C4-2B (cell line): ENCODE measurements at regions not wholly inside any gene's neighbourhood (a gene's known extent, or its start where the extent isn't known, plus 50 kb on each side); places are given as distances from the start of the nearest gene placed in this dataset.

ENCODE experiments used
- H3K27ac ChIP-seq: fragments of 450-650 bp; 2 replicates; pipeline ENCODE4 v1.5.1; 2017
- ZFX ChIP-seq: fragments of 450-650 bp; IDR thresholded peaks from 2 replicates; pipeline ENCODE4 v1.6.1; 2017
- TF ChIP-seq, protein P1 (sequence below): fragments of 450-650 bp; conservative IDR thresholded peaks from 2 replicates; pipeline ENCODE4 v1.5.1; 2017; ENCODE audit warnings: mild to moderate bottlenecking

DNA sequence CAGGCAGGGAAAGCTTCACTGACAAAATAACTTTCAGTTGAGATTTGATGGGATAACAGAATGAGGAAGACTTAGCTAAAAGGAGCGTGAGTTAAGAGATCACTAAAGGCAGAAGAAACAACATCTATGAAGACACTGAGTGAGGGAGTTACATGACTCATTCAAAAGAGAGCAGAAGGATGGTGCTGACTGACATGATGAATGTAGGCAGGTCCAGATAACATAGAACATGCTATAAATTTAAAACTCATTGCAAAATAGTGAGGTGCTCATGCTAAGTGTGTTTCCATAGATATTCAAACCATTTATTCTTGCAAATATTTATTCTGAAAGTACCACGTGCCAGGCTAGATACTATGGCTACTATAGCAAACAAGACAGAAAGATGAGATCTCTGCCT lies 116.4 kb upstream of the DGKB start:
- TF ChIP-seq, protein P1, sequence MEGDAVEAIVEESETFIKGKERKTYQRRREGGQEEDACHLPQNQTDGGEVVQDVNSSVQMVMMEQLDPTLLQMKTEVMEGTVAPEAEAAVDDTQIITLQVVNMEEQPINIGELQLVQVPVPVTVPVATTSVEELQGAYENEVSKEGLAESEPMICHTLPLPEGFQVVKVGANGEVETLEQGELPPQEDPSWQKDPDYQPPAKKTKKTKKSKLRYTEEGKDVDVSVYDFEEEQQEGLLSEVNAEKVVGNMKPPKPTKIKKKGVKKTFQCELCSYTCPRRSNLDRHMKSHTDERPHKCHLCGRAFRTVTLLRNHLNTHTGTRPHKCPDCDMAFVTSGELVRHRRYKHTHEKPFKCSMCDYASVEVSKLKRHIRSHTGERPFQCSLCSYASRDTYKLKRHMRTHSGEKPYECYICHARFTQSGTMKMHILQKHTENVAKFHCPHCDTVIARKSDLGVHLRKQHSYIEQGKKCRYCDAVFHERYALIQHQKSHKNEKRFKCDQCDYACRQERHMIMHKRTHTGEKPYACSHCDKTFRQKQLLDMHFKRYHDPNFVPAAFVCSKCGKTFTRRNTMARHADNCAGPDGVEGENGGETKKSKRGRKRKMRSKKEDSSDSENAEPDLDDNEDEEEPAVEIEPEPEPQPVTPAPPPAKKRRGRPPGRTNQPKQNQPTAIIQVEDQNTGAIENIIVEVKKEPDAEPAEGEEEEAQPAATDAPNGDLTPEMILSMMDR = no peak
- no peak for TF ChIP-seq ZFX

DNA sequence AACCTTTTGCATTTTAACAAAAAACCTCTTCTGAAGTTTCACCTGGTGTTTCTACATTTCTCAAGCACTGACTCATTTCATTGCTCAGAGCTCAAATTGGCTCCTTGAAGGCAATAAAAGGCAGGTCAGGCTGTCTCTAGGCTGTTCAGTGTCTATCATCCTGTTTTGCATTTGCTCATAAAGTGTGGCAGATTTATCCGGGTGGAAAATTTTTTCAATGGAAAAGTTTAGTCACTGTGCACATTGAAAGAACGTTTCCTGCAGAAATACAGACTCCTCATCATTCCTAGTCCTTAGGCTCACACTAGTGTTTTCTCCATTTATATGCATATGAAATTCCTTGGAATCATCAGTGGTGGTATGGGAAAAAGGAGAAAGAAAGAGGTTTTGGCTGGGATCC lies 114.2 kb upstream of the DGKB start:
- H3K27ac ChIP-seq = no peak overlapping the region
- no peak for TF ChIP-seq ZFX
- TF ChIP-seq, protein P1 = no peak

More for the DNA sequence above, 116.4 kb upstream of the DGKB start:
- no peak overlapping the region for H3K27ac ChIP-seq

DNA sequence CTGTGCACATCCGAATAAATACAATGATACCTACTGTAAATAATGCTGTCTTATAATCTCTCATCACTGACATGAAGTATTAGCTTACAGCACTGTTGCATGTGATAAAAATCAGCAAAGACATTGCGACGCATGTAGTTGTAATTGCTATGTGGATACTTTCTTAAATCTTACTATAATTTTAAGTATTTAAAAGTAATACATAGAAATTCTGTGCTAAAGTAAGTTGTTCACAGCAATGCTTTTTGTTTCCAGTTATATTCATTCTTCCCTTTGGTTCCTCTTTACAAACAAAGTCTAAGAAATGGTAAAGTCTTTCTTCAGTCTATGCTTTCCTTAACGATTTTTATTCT lies 113.7 kb upstream of the DGKB start:
- no peak overlapping the region for H3K27ac ChIP-seq
- TF ChIP-seq, protein P1 = peak; percentile 61
- no peak for TF ChIP-seq ZFX

DNA sequence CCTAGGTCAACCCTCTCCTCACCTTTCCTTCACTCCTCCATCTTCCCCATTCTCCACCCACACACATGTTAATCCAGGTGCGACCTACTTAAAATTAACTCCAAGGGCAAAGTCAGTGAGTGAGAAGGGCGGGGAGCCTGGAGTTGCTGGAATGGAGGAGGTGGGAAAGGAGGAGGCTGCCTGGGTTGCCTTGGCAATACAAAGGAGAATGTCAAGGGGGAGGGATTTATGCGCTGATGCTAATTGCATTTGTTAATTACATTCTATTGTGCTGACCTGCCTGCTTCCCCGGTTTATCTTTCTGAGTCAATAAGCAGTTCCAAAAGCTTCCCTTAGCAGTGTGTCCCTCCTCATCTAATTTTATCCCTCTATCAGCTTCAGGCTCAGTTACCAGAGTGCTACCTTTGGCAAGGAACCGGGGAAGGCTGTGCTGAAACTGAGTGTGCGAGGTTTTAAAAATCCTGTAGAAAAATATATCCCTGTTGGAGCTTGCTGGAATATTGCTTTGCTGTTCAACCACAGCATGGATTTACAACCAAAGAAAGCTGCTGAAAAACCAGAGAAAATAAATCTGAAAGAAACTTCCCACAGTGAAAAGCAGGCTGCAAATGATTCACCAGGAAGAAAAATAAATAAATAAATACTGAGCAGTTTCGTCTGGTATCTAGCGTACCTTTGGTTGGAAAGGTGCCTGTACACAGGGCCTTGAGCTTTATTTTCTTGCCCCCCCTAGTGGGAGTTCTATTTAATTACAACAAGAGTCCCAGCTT lies 113.2 kb upstream of the DGKB start:
- no peak overlapping the region for H3K27ac ChIP-seq
- TF ChIP-seq, protein P1 = peak; percentile 83
- no peak for TF ChIP-seq ZFX

DNA sequence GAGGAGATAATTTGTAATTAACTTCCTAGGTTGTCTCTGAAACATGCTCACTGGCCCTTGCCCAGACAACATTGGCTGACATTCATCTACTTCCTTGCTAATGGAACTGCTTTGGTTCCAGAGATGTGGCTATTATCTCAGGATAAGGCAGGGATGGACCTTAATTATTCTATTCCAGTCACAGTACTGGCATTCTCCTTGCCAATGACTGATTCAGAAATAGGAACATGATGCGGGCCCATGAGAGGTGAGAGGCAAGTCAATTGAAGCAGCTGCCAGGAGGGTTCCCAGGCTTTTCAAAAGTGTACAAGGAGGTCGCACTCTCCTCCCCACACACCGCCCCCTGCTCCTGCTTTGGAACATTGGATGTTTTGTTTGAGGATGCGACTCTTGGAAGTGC lies 109.6 kb upstream of the DGKB start:
- H3K27ac ChIP-seq = no peak overlapping the region; the same call in 1 of the 2 replicates
- TF ChIP-seq, protein P1 = no peak
- no peak for TF ChIP-seq ZFX

DNA sequence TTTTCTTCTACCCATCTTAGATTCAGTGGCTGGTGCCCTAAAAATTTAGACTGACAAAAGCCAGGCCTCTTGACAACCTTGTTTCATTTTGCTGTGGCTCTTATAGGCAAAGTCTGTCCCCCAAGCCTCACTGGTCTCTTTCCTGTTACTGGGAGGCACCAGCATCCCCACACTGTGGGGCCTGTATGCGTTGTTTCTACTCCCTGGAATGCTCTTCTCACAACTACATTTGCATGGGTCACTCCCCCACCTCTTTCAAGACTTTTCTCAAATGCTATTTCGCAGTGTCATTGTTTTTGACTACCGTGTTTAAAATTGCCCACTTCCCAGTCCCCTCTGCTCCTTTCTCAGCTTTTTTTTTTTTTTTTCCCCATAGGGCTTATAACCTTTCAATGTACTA lies 108.7 kb upstream of the DGKB start:
- TF ChIP-seq ZFX = no peak
- H3K27ac ChIP-seq = no peak overlapping the region; the same call in 1 of the 2 replicates

DNA sequence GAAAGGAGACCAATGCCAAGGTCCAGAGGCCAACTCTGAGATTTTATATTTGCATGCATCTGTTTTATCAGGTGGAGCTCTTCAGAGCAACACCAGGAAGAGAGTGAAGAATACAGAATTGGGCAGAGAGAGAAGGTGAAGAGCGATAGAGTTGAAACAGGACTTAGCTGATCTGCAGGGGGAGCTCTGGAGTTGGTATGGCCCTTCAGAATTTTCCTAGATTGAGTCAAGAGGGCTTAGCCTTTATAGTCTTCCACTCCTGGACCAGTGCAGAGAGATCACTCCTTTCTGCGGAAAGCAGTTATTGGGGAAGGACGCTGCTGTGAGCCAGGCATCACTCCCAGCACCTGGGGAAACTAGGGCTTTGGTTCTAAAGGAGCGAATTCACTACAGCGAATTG lies 105.0 kb upstream of the DGKB start:
- H3K27ac ChIP-seq = no peak overlapping the region
- no peak for TF ChIP-seq ZFX
- TF ChIP-seq, protein P1 = peak; percentile 68

DNA sequence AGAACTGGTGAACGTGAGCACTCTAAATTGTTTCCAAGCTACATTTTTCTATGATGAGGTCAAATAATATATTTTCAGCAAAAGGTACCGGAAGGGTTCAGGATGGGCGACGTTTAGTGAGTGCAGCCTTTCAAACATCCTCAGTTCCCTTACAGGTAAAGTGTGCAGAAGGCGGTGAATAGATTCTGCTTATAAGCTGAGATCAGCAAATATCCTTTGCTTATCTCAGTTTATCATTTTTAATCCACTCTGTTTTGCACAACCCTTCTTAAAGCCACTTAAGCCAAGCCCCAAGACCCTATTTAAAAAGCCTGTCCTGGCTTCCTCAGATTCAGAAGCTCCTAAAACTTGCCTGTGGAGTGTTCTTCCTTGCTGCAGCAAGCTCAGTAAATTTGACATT lies 103.1 kb upstream of the DGKB start:
- no peak overlapping the region for H3K27ac ChIP-seq
- TF ChIP-seq, protein P1 = no peak
- TF ChIP-seq ZFX = no peak
